GM10266 (cell line): ENCODE measurements at regions not wholly inside any gene's neighbourhood (a gene's known extent, or its start where the extent isn't known, plus 50 kb on each side); places are given as distances from the start of the nearest gene placed in this dataset.

Source experiments
- DNase-seq: peaks from one replicate; pipeline ENCODE4 v3.0.0; 2012; ENCODE audit errors: extremely low spot score
- CTCF ChIP-seq: IDR thresholded peaks from 2 replicates; pipeline ENCODE4 v1.5.1; 2012; ENCODE audit warnings: mild to moderate bottlenecking, low read depth; ENCODE audit not compliant: control insufficient read depth, insufficient read depth; ENCODE audit errors: missing control alignments

GRCh38 chr5:145111420-145111819, 723.7 kb downstream of the PRELID2 start:
- TF ChIP-seq CTCF = no peak
- DNase-seq = no peak

DNA sequence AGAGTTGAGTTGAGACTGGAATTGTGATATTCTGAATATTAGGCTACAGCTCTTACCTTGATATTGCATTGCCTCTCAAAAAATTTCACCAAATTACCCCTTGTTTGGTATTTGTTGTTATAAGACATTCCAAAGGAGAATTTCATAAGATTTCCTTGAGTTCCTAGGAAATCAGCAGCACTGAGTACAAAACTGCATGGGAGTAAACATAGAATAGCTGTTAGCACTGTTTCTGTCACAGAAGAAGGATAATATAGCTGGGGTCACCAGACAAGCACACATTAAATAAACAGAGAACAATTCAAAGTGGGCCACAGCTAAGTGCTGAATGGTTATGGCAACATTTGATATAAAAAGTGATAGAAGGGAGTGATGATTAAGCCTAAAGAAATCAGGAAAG, 724.3 kb downstream of the PRELID2 start:
- no peak for DNase-seq
- no peak for TF ChIP-seq CTCF

DNA sequence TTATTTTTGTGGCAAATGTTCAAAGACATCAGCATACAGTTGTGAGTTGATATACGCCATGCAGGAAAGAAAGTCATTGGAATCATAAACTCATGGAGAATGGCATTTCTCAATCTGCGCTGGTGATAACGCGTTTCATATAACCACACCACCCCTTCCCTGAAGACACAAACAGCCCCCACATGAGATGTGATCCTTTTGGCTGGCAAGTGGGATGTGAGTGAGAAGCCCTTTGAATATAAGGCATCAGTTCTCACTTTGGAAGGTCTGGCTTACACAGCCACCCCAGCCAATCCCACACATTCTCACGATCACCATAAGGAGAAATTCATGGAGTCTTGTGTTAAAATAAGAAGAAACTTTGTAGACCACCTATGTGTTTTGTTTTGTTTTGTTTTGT, 725.0 kb downstream of the PRELID2 start:
- no peak for DNase-seq
- TF ChIP-seq CTCF = no peak

DNA sequence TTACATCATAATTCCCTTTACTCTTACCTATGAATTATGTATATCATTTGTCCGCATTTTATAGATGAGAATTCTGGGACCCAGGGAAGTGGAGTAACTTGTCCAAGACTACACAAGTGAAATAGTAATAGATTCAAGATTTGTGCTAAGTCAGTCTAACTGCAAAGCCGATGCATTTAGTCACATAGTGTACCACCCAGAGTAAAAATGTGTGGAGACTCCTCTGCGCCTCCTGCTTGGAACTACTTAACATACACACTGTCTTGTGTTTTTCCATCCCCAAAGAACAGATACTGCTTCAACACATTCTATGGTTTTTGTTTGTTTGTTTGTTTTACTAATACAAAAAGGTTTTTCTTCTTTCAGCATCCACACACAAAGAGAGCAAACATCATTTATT, 729.8 kb downstream of the PRELID2 start:
- TF ChIP-seq CTCF = no peak
- no peak for DNase-seq

- no peak for TF ChIP-seq CTCF
- DNase-seq = no peak
Measured at GRCh38 chr5:145104106-145104505, 731.0 kb downstream of the PRELID2 start.

GRCh38 chr5:145101246-145101645, 733.9 kb downstream of the PRELID2 start:
- TF ChIP-seq CTCF = peak; percentile 24
- DNase-seq = no peak

GRCh38 chr5:145090115-145090514, 745.0 kb downstream of the PRELID2 start:
- no peak for TF ChIP-seq CTCF
- no peak for DNase-seq
